ENCODE measurements at regions not wholly inside any gene's neighbourhood (a gene's known extent, or its start where the extent isn't known, plus 50 kb on each side); places are given as distances from the start of the nearest gene placed in this dataset.

GRCh38 chr9:103397868-103398600 lies 402.9 kb downstream of the CYLC2 start:
- POLR2A ChIA-PET = no interaction called here
- Histone ChIP-seq H3K9me1 (ENCODE audit: control insufficient read depth, insufficient read depth, low read length) (no peaks in the 10 kb centered on the region), H3K4me2 (ENCODE audit: insufficient read depth, low read length) (no peak overlapping the region), H3K36me3 (ENCODE audit: control insufficient read depth, insufficient read depth, low read length) (no peaks in the 10 kb centered on the region), H2AFZ (ENCODE audit: low read depth, low read length) (no peak overlapping the region), H4K20me1 (replicated peaks; ENCODE audit: control insufficient read depth, insufficient read depth, low read length) (no peaks in the 10 kb centered on the region), H3K9me3 (replicated peaks; ENCODE audit: control insufficient read depth, insufficient read depth, low read depth, low read length) (no peaks in the 10 kb centered on the region), H3K4me3 (no peak overlapping the region), H3K27ac (ENCODE audit: extremely low read depth, low read depth, low read length) (no peak overlapping the region), H3K9ac (ENCODE audit: insufficient read depth in 1 of 2, low read depth in 2 of 2, low read length in 2 of 2) (no peak overlapping the region), H3K79me2 (ENCODE audit: control insufficient read depth, insufficient read depth, low read length) (no peaks in the 10 kb centered on the region), H3K4me1 (replicated peaks in 1 of 2; ENCODE audit: control insufficient read depth in 2 of 2, insufficient read depth in 2 of 2, low read length in 2 of 2) (no peaks in the 10 kb centered on the region), H3K27me3 (ENCODE audit: control insufficient read depth in 2 of 2, insufficient read depth in 2 of 2, low read length in 2 of 2) (no peaks in the 10 kb centered on the region)
- in situ Hi-C loops (cut with MboI) = no loop called here
- CTCF ChIA-PET (ENCODE audit: low intra/inter-chr PET ratio) = no interaction called here
- BruUV-seq (replicated peaks) = no TSS peak
- no peak; the same call in 2 of the 3 replicates for ATAC-seq
- peak; percentile 46 for FAIRE-seq
- peak; percentile 4 to 24 (median 7) for DNase-seq (ENCODE audit: extremely low read depth in 1 of 4, low spot score in 3 of 4)
- intact Hi-C loops (cut with micrococcal nuclease) = no loop called here
- WGBS (ENCODE audit: insufficient coverage, low coverage, missing lambda C conversion rate) = 3% methylated on average over 5 of the region's 5 CpGs
- TF ChIP-seq C11orf30 (IDR thresholded peaks at IDR 0.05; ENCODE audit: low read depth) (peak; percentile 46; the same call in 1 of the 2 replicates), MAFF (IDR thresholded peaks at IDR 0.05; ENCODE audit: low read length) (peak; percentile 36; the same call in 1 of the 2 replicates), RAD21 (CRISPR knock-in tag; conservative IDR thresholded peaks at IDR 0.05 in 1 of 2, IDR thresholded peaks at IDR 0.05 in 1 of 2) (peak in 1 of 2 experiments; percentile 24; a peak in 1 of 4 replicates), ZNF316 (IDR thresholded peaks at IDR 0.05) (peak; percentile 67), SAFB2 (IDR thresholded peaks at IDR 0.05; ENCODE audit: borderline replicate concordance, low read depth, low read length, severe bottlenecking) (no peak), KLF10 (CRISPR knock-in tag; IDR thresholded peaks at IDR 0.05) (no peak), MAFG (tag; conservative IDR thresholded peaks at IDR 0.05) (peak; percentile 81)
- TF ChIP-seq, protein P1, sequence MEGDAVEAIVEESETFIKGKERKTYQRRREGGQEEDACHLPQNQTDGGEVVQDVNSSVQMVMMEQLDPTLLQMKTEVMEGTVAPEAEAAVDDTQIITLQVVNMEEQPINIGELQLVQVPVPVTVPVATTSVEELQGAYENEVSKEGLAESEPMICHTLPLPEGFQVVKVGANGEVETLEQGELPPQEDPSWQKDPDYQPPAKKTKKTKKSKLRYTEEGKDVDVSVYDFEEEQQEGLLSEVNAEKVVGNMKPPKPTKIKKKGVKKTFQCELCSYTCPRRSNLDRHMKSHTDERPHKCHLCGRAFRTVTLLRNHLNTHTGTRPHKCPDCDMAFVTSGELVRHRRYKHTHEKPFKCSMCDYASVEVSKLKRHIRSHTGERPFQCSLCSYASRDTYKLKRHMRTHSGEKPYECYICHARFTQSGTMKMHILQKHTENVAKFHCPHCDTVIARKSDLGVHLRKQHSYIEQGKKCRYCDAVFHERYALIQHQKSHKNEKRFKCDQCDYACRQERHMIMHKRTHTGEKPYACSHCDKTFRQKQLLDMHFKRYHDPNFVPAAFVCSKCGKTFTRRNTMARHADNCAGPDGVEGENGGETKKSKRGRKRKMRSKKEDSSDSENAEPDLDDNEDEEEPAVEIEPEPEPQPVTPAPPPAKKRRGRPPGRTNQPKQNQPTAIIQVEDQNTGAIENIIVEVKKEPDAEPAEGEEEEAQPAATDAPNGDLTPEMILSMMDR (IDR thresholded peaks at IDR 0.05 in 2 of 3, conservative IDR thresholded peaks at IDR 0.05 in 1 of 3; ENCODE audit: insufficient read depth in 2 of 3, low read depth in 1 of 3, low read length in 3 of 3) = peak; percentile 23 to 42 (median 41); a peak in 4 of 6 replicates
